22Rv1 (cell line): ENCODE measurements at regions not wholly inside any gene's neighbourhood (a gene's known extent, or its start where the extent isn't known, plus 50 kb on each side); places are given as distances from the start of the nearest gene placed in this dataset.

Source experiments
- ZFX ChIP-seq: fragments of 450-650 bp; IDR thresholded peaks from 2 replicates; pipeline ENCODE4 v1.6.1; 2017; ENCODE audit warnings: antibody characterized with exemption, borderline replicate concordance
- TF ChIP-seq, protein P1 (sequence below): fragments of 450-650 bp; IDR thresholded peaks from 2 replicates; pipeline ENCODE4 v1.5.1; 2017; ENCODE audit warnings: mild to moderate bottlenecking

DNA sequence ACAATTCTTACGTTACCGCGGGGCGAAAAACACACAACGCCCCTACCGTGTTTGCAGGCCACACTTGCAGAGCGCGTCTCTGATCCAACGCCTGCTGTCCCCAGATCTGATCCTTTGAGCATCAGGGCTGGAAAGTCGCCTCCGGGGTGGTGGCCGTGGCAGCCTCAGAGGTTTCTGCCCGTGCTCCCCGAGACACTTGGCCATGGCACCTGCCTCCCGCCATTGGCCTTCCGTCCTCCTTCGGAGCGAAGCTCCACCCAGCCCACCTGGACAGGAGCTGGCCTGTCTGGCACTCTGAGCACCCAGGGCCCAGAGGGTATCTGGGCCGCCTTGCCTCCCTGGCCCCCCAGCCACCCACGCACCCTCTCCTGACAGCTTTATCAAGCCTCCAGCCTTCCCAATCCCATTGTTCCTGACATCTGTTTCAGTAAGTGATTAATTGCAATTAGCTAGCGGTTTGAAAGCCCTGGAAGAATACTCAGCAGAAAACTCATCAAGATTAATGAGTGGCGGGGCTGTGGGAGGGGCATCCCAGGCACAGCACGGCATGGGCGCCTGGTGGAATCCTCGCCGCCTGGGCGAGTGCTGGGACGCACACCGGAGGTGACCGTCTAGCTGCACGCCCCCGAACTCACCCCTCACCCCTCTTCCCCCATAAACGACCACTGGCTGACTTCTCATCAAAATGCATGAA lies 181.5 kb upstream of the GSE1 start:
- TF ChIP-seq, protein P1, sequence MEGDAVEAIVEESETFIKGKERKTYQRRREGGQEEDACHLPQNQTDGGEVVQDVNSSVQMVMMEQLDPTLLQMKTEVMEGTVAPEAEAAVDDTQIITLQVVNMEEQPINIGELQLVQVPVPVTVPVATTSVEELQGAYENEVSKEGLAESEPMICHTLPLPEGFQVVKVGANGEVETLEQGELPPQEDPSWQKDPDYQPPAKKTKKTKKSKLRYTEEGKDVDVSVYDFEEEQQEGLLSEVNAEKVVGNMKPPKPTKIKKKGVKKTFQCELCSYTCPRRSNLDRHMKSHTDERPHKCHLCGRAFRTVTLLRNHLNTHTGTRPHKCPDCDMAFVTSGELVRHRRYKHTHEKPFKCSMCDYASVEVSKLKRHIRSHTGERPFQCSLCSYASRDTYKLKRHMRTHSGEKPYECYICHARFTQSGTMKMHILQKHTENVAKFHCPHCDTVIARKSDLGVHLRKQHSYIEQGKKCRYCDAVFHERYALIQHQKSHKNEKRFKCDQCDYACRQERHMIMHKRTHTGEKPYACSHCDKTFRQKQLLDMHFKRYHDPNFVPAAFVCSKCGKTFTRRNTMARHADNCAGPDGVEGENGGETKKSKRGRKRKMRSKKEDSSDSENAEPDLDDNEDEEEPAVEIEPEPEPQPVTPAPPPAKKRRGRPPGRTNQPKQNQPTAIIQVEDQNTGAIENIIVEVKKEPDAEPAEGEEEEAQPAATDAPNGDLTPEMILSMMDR, result no peak
- no peak for TF ChIP-seq ZFX
